ENCODE measurements at regions not wholly inside any gene's neighbourhood (a gene's known extent, or its start where the extent isn't known, plus 50 kb on each side); places are given as distances from the start of the nearest gene placed in this dataset.

DNA sequence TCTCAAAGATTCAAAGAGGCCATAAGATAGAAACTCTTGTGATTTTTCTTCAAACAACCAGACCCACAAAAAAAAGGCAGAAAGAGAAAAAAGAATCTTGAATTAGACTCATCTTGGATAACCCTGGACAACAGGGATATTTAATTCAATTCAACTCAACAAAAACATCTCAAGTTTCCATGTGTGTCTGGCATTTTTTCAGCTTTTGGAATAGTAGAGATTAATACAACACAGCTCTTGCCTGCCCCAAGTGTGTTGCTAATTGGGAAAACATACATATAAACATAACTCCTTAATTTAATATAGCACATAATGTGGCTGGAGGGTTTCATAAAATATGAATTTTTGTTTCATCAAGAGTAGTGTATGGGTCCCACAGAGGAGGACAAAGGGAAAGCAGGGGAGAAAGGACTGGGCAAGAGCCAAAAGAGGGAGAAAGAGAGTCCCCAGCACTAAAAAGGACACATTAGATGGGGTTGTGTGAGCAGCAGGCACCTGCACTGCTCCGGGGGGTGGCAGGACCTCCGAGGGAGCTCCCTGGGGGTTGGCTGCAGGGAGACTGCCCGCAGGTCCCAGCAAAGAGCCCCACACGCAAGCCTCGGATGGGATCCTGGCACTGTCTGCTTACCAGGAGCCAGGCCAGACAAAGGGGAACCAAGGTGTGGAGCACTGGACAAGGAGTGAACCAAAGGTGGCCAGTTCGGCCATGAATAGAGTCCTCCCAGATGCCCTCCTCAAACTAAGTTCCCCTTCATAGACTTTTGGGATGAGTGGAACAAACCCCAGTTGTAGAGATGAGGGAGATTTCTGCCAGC, 65.6 kb upstream of the TMEM72 start:
- no peaks in the 10 kb centered on the region for H4K20me1 ChIP-seq (replicated peaks; ENCODE audit: control insufficient read depth, insufficient read depth, low read length)
- CTCF ChIA-PET (ENCODE audit: low intra/inter-chr PET ratio) = no interaction called here
- FAIRE-seq = no peak

More for the DNA sequence above, 65.6 kb upstream of the TMEM72 start:
- Histone ChIP-seq H3K79me2 (ENCODE audit: control insufficient read depth, insufficient read depth, low read length) (no peaks in the 10 kb centered on the region), H3K36me3 (ENCODE audit: control insufficient read depth, insufficient read depth, low read length) (no peaks in the 10 kb centered on the region), H3K9me1 (ENCODE audit: control insufficient read depth, insufficient read depth, low read length) (no peaks in the 10 kb centered on the region), H3K4me2 (ENCODE audit: insufficient read depth, low read length) (no peak overlapping the region), H3K4me1 (replicated peaks in 1 of 2; ENCODE audit: control insufficient read depth in 2 of 2, insufficient read depth in 2 of 2, low read length in 2 of 2) (no peaks in the 10 kb centered on the region), H3K9ac (ENCODE audit: insufficient read depth in 1 of 2, low read depth in 2 of 2, low read length in 2 of 2) (no peak overlapping the region), H2AFZ (ENCODE audit: low read depth, low read length) (no peak overlapping the region), H3K9me3 (replicated peaks; ENCODE audit: control insufficient read depth, insufficient read depth, low read depth, low read length) (no peaks in the 10 kb centered on the region), H3K4me3 (no peak overlapping the region), H3K27ac (ENCODE audit: extremely low read depth, low read depth, low read length) (no peak overlapping the region), H3K27me3 (ENCODE audit: control insufficient read depth in 2 of 2, insufficient read depth in 2 of 2, low read length in 2 of 2) (peaks cover 0 to 5% of the 10 kb centered on the region in 2 experiments; a peak in 1 of 5 replicates)
- 0% methylated on average over 6 of the region's 6 CpGs for WGBS (ENCODE audit: insufficient coverage, low coverage, missing lambda C conversion rate)
- no peak for DNase-seq (ENCODE audit: extremely low read depth in 1 of 4, low spot score in 3 of 4)
- POLR2A ChIA-PET = no interaction called here
- ATAC-seq = no peak
- intact Hi-C loops (cut with micrococcal nuclease) = no loop called here
- in situ Hi-C loops (cut with MboI) = no loop called here
- TF ChIP-seq CBX8 (IDR thresholded peaks at IDR 0.05; ENCODE audit: borderline replicate concordance, extremely low read depth, low read depth, low read length, poor library complexity, severe bottlenecking) (no peak), ETV6 (IDR thresholded peaks at IDR 0.05; ENCODE audit: borderline replicate concordance in 1 of 2, low read depth in 2 of 2, low read length in 1 of 2) (no peak), ETV6 (CRISPR knock-in tag; IDR thresholded peaks at IDR 0.05; ENCODE audit: borderline replicate concordance) (no peak), ZC3H4 (CRISPR knock-in tag; IDR thresholded peaks at IDR 0.05; ENCODE audit: borderline replicate concordance) (no peak), XRCC3 (IDR thresholded peaks at IDR 0.05) (no peak), CREM (IDR thresholded peaks at IDR 0.05; ENCODE audit: low read depth) (no peak), ZNF263 (CRISPR knock-in tag; IDR thresholded peaks at IDR 0.05; ENCODE audit: borderline replicate concordance) (no peak)
- TF ChIP-seq, protein P1, sequence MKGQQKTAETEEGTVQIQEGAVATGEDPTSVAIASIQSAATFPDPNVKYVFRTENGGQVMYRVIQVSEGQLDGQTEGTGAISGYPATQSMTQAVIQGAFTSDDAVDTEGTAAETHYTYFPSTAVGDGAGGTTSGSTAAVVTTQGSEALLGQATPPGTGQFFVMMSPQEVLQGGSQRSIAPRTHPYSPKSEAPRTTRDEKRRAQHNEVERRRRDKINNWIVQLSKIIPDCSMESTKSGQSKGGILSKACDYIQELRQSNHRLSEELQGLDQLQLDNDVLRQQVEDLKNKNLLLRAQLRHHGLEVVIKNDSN (CRISPR knock-in tag; IDR thresholded peaks at IDR 0.05) = no peak
- no TSS peak for BruUV-seq (replicated peaks)

All from K562 (cell line).